Neural cell (in vitro differentiated cells): ENCODE measurements at regions not wholly inside any gene's neighbourhood (a gene's known extent, or its start where the extent isn't known, plus 50 kb on each side); places are given as distances from the start of the nearest gene placed in this dataset.

Experiments
- H2AFZ ChIP-seq: fragments of 200-600, 300-800 bp; sonication (generic), shearing (Covaris generic); 2 replicates; pipeline ENCODE4 v1.6.0; 2014; ENCODE audit warnings: low read depth, mild to moderate bottlenecking, antibody characterized with exemption, low read length, moderate library complexity
- H3F3A ChIP-seq: fragments of 200-600 bp; shearing (Covaris generic); 2 replicates; pipeline ENCODE4 v1.6.1; 2016; ENCODE audit warnings: mild to moderate bottlenecking, moderate library complexity, mixed read lengths, antibody characterized with exemption, low read length; ENCODE audit not compliant: insufficient read depth, poor library complexity, severe bottlenecking
- H3K27ac ChIP-seq: fragments of 200-600, 300-800 bp; sonication (generic), shearing (Covaris generic); 2 replicates; pipeline ENCODE4 v1.5.1; 2014; ENCODE audit warnings: mild to moderate bottlenecking, low read length, moderate library complexity
- H3K27me3 ChIP-seq: fragments of 300-800, 200-600 bp; sonication (generic), shearing (Covaris generic); 2 replicates; pipeline ENCODE4 v1.6.0; 2014; ENCODE audit warnings: mild to moderate bottlenecking, low read depth, low read length, moderate library complexity; ENCODE audit not compliant: insufficient read depth
- H3K36me3 ChIP-seq: fragments of 300-800, 200-600 bp; sonication (generic), shearing (Covaris generic); 2 replicates; pipeline ENCODE4 v1.5.1; 2014; ENCODE audit warnings: mild to moderate bottlenecking, antibody characterized with exemption, low read length, moderate library complexity; ENCODE audit not compliant: insufficient read depth
- H3K4me2 ChIP-seq: fragments of 300-800, 200-600 bp; sonication (generic), shearing (Covaris generic); 2 replicates; pipeline ENCODE4 v1.6.0; 2014; ENCODE audit warnings: mild to moderate bottlenecking, low read length
- H3K4me3 ChIP-seq: fragments of 300-800, 200-600 bp; sonication (generic), shearing (Covaris generic); 2 replicates; pipeline ENCODE4 v1.5.1; 2014; ENCODE audit warnings: mild to moderate bottlenecking, low read length, moderate library complexity
- H3K79me2 ChIP-seq: fragments of 200-600 bp; shearing (Covaris generic); replicated peaks from 2 replicates; pipeline ENCODE4 v1.6.0; 2014; ENCODE audit warnings: mild to moderate bottlenecking, low read length, moderate library complexity; ENCODE audit not compliant: insufficient read depth
- H3K9ac ChIP-seq: fragments of 300-800, 200-600 bp; sonication (generic), shearing (Covaris generic); 2 replicates; pipeline ENCODE4 v1.6.1; 2016; ENCODE audit warnings: mild to moderate bottlenecking, low read length, mixed read lengths
- H3K9me2 ChIP-seq: fragments of 200-600 bp; shearing (Covaris generic); 2 replicates; pipeline ENCODE4 v1.6.1; 2016; ENCODE audit warnings: mild to moderate bottlenecking, low read length, mixed read lengths; ENCODE audit not compliant: insufficient read depth
- H3K9me3 ChIP-seq: fragments of 200-600, 300-800 bp; sonication (generic), shearing (Covaris generic); 2 replicates; pipeline ENCODE4 v1.6.1; 2016; ENCODE audit warnings: mild to moderate bottlenecking, mixed run types, low read length, moderate library complexity, mixed read lengths
- H4K20me1 ChIP-seq: fragments of 200-600 bp; shearing (Covaris generic); 2 replicates; pipeline ENCODE4 v1.6.1; 2016; ENCODE audit warnings: mild to moderate bottlenecking, mixed run types; ENCODE audit not compliant: insufficient read depth
- EP300 ChIP-seq: fragments of 450-650 bp; conservative IDR thresholded peaks from 2 replicates; pipeline ENCODE4 v1.6.1; 2014; ENCODE audit warnings: antibody characterized with exemption, mild to moderate bottlenecking, moderate library complexity; ENCODE audit not compliant: poor library complexity, severe bottlenecking
- EZH2 ChIP-seq: fragments of 200-600, 300-800 bp; shearing (Covaris generic), sonication (generic); IDR thresholded peaks from 2 replicates; pipeline ENCODE4 v1.6.1; 2014; ENCODE audit warnings: antibody characterized with exemption, low read length, borderline replicate concordance, mild to moderate bottlenecking; ENCODE audit not compliant: insufficient read depth, poor library complexity, severe bottlenecking
- MXI1 ChIP-seq: fragments of 450-650 bp; conservative IDR thresholded peaks from 2 replicates; pipeline ENCODE4 v1.6.1; 2014; ENCODE audit warnings: antibody characterized with exemption, mild to moderate bottlenecking; ENCODE audit not compliant: poor library complexity, severe bottlenecking
- POLR2AphosphoS5 ChIP-seq: IDR thresholded peaks from 2 replicates; pipeline ENCODE4 v1.6.1; 2012
- RAD21 ChIP-seq: fragments of 450-650 bp; conservative IDR thresholded peaks from 2 replicates; pipeline ENCODE4 v1.6.1; 2014; ENCODE audit warnings: antibody characterized with exemption, mild to moderate bottlenecking, moderate library complexity
- SMC3 ChIP-seq: fragments of 450-650 bp; conservative IDR thresholded peaks from 2 replicates; pipeline ENCODE4 v1.6.1; 2014; ENCODE audit warnings: antibody characterized with exemption, mild to moderate bottlenecking, moderate library complexity; ENCODE audit not compliant: poor library complexity
- TAF1 ChIP-seq: IDR thresholded peaks from 2 replicates; pipeline ENCODE4 v1.6.1; 2012; ENCODE audit warnings: low read depth
- TF ChIP-seq, protein P1 (sequence below): IDR thresholded peaks from 2 replicates; pipeline ENCODE4 v1.6.1; 2012; ENCODE audit warnings: borderline replicate concordance
- TF ChIP-seq, protein P2 (sequence below): fragments of 450-650 bp; IDR thresholded peaks from 2 replicates; pipeline ENCODE4 v1.5.1; 2014; ENCODE audit warnings: antibody characterized with exemption, mild to moderate bottlenecking, moderate library complexity; ENCODE audit not compliant: poor library complexity, severe bottlenecking

GRCh38 chr13:76216729-76217128 is 580.6 kb downstream of the LMO7 start:
- no peaks in the 10 kb centered on the region for H3F3A ChIP-seq
- no peak overlapping the region for H3K4me3 ChIP-seq
- no peaks in the 10 kb centered on the region for H3K9me3 ChIP-seq
- no peak overlapping the region for H3K9ac ChIP-seq
- no peaks in the 10 kb centered on the region for H3K79me2 ChIP-seq
- no peak overlapping the region for H2AFZ ChIP-seq
- H3K27ac ChIP-seq, result no peak overlapping the region
- H3K9me2 ChIP-seq, result no peaks in the 10 kb centered on the region
- H4K20me1 ChIP-seq, result no peaks in the 10 kb centered on the region
- H3K4me2 ChIP-seq, result no peak overlapping the region
- H3K27me3 ChIP-seq, result no peaks in the 10 kb centered on the region
- TF ChIP-seq, protein P1, sequence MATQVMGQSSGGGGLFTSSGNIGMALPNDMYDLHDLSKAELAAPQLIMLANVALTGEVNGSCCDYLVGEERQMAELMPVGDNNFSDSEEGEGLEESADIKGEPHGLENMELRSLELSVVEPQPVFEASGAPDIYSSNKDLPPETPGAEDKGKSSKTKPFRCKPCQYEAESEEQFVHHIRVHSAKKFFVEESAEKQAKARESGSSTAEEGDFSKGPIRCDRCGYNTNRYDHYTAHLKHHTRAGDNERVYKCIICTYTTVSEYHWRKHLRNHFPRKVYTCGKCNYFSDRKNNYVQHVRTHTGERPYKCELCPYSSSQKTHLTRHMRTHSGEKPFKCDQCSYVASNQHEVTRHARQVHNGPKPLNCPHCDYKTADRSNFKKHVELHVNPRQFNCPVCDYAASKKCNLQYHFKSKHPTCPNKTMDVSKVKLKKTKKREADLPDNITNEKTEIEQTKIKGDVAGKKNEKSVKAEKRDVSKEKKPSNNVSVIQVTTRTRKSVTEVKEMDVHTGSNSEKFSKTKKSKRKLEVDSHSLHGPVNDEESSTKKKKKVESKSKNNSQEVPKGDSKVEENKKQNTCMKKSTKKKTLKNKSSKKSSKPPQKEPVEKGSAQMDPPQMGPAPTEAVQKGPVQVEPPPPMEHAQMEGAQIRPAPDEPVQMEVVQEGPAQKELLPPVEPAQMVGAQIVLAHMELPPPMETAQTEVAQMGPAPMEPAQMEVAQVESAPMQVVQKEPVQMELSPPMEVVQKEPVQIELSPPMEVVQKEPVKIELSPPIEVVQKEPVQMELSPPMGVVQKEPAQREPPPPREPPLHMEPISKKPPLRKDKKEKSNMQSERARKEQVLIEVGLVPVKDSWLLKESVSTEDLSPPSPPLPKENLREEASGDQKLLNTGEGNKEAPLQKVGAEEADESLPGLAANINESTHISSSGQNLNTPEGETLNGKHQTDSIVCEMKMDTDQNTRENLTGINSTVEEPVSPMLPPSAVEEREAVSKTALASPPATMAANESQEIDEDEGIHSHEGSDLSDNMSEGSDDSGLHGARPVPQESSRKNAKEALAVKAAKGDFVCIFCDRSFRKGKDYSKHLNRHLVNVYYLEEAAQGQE, result no peak
- TF ChIP-seq RAD21 (no peak), TAF1 (no peak), SMC3 (no peak), POLR2AphosphoS5 (no peak), EP300 (no peak), EZH2 (no peak), MXI1 (no peak)
- TF ChIP-seq, protein P2, sequence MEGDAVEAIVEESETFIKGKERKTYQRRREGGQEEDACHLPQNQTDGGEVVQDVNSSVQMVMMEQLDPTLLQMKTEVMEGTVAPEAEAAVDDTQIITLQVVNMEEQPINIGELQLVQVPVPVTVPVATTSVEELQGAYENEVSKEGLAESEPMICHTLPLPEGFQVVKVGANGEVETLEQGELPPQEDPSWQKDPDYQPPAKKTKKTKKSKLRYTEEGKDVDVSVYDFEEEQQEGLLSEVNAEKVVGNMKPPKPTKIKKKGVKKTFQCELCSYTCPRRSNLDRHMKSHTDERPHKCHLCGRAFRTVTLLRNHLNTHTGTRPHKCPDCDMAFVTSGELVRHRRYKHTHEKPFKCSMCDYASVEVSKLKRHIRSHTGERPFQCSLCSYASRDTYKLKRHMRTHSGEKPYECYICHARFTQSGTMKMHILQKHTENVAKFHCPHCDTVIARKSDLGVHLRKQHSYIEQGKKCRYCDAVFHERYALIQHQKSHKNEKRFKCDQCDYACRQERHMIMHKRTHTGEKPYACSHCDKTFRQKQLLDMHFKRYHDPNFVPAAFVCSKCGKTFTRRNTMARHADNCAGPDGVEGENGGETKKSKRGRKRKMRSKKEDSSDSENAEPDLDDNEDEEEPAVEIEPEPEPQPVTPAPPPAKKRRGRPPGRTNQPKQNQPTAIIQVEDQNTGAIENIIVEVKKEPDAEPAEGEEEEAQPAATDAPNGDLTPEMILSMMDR, result no peak
- no peaks in the 10 kb centered on the region for H3K36me3 ChIP-seq

- H2AFZ ChIP-seq, result no peak overlapping the region
These were observed 577.9 kb downstream of the LMO7 start for GRCh38 chr13:76214001-76214400.

More at GRCh38 chr13:76214001-76214400, 577.9 kb downstream of the LMO7 start:
- no peaks in the 10 kb centered on the region for H4K20me1 ChIP-seq
- no peaks in the 10 kb centered on the region for H3K9me2 ChIP-seq
- H3K9ac ChIP-seq, result no peak overlapping the region
- no peaks in the 10 kb centered on the region for H3F3A ChIP-seq
- H3K4me3 ChIP-seq, result no peak overlapping the region
- no peaks in the 10 kb centered on the region for H3K36me3 ChIP-seq
- H3K9me3 ChIP-seq, result no peaks in the 10 kb centered on the region
- TF ChIP-seq, protein P2, result no peak
- no peak for TF ChIP-seq EZH2
- no peak for TF ChIP-seq MXI1
- no peak for TF ChIP-seq SMC3
- no peak for TF ChIP-seq TAF1
- no peak for TF ChIP-seq RAD21
- no peak for TF ChIP-seq EP300
- TF ChIP-seq POLR2AphosphoS5, result no peak
- TF ChIP-seq, protein P1, result no peak
- H3K27me3 ChIP-seq, result no peaks in the 10 kb centered on the region
- no peaks in the 10 kb centered on the region for H3K79me2 ChIP-seq
- no peak overlapping the region for H3K27ac ChIP-seq
- H3K4me2 ChIP-seq, result no peak overlapping the region
